ENCODE measurements at regions not wholly inside any gene's neighbourhood (a gene's known extent, or its start where the extent isn't known, plus 50 kb on each side); places are given as distances from the start of the nearest gene placed in this dataset.

GRCh38 chr6:134115715-134116074 lies 63.3 kb upstream of the SLC2A12 start:
- TF ChIP-seq CTCF (IDR thresholded peaks at IDR 0.05) (no peak), EP300 (IDR thresholded peaks at IDR 0.05) (no peak)
